Astrocyte of the spinal cord (primary cell): ENCODE measurements at regions not wholly inside any gene's neighbourhood (a gene's known extent, or its start where the extent isn't known, plus 50 kb on each side); places are given as distances from the start of the nearest gene placed in this dataset.

ENCODE experiments used
- DNase-seq: peaks from one replicate; pipeline ENCODE4 v3.0.0; 2011; ENCODE audit warnings: low read depth, low spot score
- H3K4me3 ChIP-seq: 2 replicates; pipeline ENCODE4 v1.5.1; 2011; ENCODE audit warnings: low read depth, mild to moderate bottlenecking, low read length, moderate library complexity
- in situ Hi-C: cut with HindIII; loops from 2 replicates; pipeline ENCODE4 v1.10.0; 2017; ENCODE audit warnings: low sequenced_read_pairs
- TF ChIP-seq, protein P1 (sequence below): IDR thresholded peaks from 2 replicates; pipeline ENCODE4 v1.5.1; 2012; ENCODE audit warnings: low read depth, mild to moderate bottlenecking, low read length, inconsistent platforms

DNA sequence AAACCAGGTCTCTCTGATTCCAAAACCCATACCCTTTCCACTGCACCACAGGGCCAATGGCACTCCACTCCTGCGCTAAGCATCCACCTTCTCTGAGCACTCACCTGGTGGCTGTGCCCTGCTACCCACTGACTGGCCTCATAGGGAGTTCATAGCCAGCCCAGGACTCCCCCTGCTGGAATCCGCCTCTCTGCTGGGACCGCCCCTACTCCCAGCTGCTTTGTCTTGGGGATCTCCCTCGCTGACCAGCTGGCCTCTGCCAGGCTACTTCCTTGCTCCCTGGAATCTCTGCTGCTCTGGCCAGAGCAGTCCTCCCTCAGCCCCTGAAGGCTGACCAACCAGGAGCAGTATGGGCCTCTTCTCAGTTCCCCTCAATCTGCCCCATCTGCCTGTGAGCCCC, 129.7 kb downstream of the FAXC start:
- TF ChIP-seq, protein P1, sequence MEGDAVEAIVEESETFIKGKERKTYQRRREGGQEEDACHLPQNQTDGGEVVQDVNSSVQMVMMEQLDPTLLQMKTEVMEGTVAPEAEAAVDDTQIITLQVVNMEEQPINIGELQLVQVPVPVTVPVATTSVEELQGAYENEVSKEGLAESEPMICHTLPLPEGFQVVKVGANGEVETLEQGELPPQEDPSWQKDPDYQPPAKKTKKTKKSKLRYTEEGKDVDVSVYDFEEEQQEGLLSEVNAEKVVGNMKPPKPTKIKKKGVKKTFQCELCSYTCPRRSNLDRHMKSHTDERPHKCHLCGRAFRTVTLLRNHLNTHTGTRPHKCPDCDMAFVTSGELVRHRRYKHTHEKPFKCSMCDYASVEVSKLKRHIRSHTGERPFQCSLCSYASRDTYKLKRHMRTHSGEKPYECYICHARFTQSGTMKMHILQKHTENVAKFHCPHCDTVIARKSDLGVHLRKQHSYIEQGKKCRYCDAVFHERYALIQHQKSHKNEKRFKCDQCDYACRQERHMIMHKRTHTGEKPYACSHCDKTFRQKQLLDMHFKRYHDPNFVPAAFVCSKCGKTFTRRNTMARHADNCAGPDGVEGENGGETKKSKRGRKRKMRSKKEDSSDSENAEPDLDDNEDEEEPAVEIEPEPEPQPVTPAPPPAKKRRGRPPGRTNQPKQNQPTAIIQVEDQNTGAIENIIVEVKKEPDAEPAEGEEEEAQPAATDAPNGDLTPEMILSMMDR: no peak
- no peak for DNase-seq
- H3K4me3 ChIP-seq: no peak overlapping the region
- in situ Hi-C loops: no loop called here

GRCh38 chr6:99216959-99217358, 132.5 kb downstream of the FAXC start:
- no peak for DNase-seq
- in situ Hi-C loops: no loop called here
- TF ChIP-seq, protein P1: no peak
- H3K4me3 ChIP-seq: no peak overlapping the region

DNA sequence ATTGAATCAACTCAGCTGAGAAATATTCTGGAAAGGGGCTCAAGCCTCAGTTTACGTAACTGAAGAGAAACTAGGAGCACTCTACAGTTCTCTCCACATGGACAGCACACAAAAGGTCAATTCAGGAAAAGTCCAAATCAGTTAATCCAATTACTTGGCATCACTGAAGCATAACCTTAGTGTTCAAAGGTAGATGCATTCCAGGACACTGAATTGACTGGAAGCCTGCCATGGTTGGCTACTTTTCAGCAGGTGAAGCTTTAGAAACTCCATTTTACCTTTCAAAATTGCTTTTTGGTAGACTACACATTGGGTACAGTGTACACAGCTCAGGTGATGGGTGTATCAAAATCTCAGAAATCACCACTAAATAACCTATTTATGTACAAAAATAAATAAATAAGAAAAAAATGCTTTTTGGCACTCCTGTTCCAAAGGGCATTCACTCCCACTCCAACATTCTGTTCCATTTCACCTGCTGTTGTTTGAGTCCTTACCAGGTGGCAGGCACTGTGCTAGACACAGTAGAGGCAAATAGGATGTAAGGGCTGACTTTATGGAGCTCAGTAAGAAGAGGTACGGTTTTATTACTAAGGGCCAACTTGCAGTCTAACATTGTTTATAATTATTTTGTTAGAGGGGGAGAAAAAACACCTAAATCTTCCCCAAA, 153.4 kb downstream of the FAXC start:
- in situ Hi-C loops: no loop called here
- DNase-seq: no peak
- TF ChIP-seq, protein P1: no peak
- no peak overlapping the region for H3K4me3 ChIP-seq

DNA sequence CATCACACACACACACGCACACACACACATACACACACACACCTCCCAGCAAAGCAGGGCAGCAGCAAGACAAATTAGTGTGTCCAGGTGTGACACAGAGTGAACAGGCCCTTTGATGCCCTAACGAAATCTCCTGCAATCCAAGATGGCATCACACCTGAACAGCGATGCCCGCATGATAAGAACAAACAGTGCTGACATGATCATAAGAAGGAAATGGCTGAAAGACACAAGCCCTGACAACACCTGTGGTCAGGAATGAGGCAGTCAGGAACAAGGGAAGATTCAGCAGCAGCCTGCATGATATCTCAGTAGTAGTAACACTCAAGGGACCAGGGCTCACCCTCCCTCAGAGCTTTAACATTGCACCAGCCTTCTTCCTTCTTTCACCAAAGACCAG, 156.9 kb downstream of the FAXC start:
- DNase-seq: no peak
- TF ChIP-seq, protein P1: no peak
- H3K4me3 ChIP-seq: no peak overlapping the region
- in situ Hi-C loops: no loop called here

DNA sequence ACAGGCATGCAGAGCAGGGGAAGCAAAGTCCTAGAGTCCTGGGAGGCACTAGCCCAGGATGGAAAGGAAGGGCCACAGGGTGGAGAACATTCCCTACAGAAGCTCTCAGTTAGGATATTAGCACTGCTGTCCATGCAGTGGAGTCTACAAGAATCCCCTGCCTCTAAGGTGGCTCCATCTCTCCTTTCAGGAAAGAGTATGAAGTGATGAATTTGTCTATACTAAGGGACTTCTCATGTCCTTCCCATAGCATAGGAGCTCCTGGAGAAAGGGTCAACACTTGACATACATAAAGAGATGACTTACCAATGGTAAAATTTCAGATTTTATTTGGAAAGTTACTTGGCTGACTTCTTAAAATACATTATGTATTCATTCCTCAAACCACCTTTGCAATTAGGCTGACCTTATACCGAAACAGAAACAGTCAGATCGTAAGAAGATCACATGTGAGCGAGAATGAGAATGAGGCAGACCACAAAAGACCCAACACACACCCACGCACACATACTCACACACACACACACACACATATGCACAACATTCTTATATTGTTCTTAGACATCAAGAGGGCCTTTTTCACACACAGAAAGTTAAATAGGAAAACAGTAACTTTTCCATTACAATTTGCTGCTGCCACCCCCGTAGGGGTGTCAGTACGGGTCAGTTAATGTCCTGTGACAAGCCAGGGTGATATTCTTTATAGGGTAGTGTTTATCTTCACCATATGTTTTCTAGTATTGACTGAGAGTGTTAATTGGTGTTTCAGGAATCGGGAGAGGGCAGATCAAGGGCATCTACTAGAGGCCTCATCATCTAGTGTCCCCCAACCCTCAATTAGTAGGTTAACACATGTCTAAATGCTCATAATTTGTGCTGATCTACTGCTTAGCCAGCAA, 159.4 kb downstream of the FAXC start:
- TF ChIP-seq, protein P1: no peak
- in situ Hi-C loops: no loop called here
- no peak overlapping the region for H3K4me3 ChIP-seq
- DNase-seq: no peak

GRCh38 chr6:99187429-99187828, 162.0 kb downstream of the FAXC start:
- no peak overlapping the region for H3K4me3 ChIP-seq
- TF ChIP-seq, protein P1: no peak
- peak; percentile 1 for DNase-seq
- in situ Hi-C loops: no loop called here
